IPS-20b (cell line): ENCODE measurements at regions not wholly inside any gene's neighbourhood (a gene's known extent, or its start where the extent isn't known, plus 50 kb on each side); places are given as distances from the start of the nearest gene placed in this dataset.

Experiments used
- H3K27ac ChIP-seq: one replicate; pipeline ENCODE4 v1.5.1; 2013; ENCODE audit warnings: low read length
- H3K27me3 ChIP-seq: 2 replicates; pipeline ENCODE4 v1.6.1; 2013; ENCODE audit warnings: mild to moderate bottlenecking, low read length, inconsistent platforms; ENCODE audit not compliant: insufficient read depth
- H3K36me3 ChIP-seq: 2 replicates; pipeline ENCODE4 v1.6.1; 2013; ENCODE audit warnings: low read depth, mild to moderate bottlenecking, inconsistent platforms, low read length, moderate library complexity; ENCODE audit not compliant: insufficient read depth
- H3K4me1 ChIP-seq: 2 replicates; pipeline ENCODE4 v1.6.1; 2013; ENCODE audit warnings: mild to moderate bottlenecking, control low read depth, inconsistent platforms, low read length, moderate library complexity; ENCODE audit not compliant: insufficient read depth
- H3K4me3 ChIP-seq: 2 replicates; pipeline ENCODE4 v1.5.1; 2013; ENCODE audit warnings: mild to moderate bottlenecking, low read length, inconsistent platforms
- H3K9ac ChIP-seq: 2 replicates; pipeline ENCODE4 v1.6.1; 2013; ENCODE audit warnings: low read depth, mild to moderate bottlenecking, inconsistent platforms, low read length, moderate library complexity
- H3K9me3 ChIP-seq: 2 replicates; pipeline ENCODE4 v1.6.1; 2013; ENCODE audit warnings: mild to moderate bottlenecking, low read depth, low read length, inconsistent platforms; ENCODE audit not compliant: insufficient read depth

GRCh38 chrX:149151805-149152757 is 353.0 kb downstream of the IDS start:
- Histone ChIP-seq H3K9ac (no peak overlapping the region), H3K9me3 (no peaks in the 10 kb centered on the region), H3K36me3 (no peaks in the 10 kb centered on the region), H3K27me3 (no peaks in the 10 kb centered on the region), H3K4me3 (no peak overlapping the region), H3K27ac (no peak overlapping the region), H3K4me1 (no peaks in the 10 kb centered on the region)

- Histone ChIP-seq H3K27me3 (no peaks in the 10 kb centered on the region), H3K27ac (no peak overlapping the region), H3K9me3 (no peaks in the 10 kb centered on the region), H3K4me1 (no peaks in the 10 kb centered on the region), H3K9ac (no peak overlapping the region), H3K4me3 (no peak overlapping the region), H3K36me3 (no peaks in the 10 kb centered on the region)
These were observed 359.2 kb downstream of the IDS start for GRCh38 chrX:149145845-149146285.

GRCh38 chrX:149131774-149132173 is 373.3 kb downstream of the IDS start:
- Histone ChIP-seq H3K4me3 (no peak overlapping the region), H3K9me3 (no peaks in the 10 kb centered on the region), H3K27ac (no peak overlapping the region), H3K27me3 (no peaks in the 10 kb centered on the region), H3K4me1 (no peaks in the 10 kb centered on the region), H3K9ac (no peak overlapping the region), H3K36me3 (no peaks in the 10 kb centered on the region)

DNA sequence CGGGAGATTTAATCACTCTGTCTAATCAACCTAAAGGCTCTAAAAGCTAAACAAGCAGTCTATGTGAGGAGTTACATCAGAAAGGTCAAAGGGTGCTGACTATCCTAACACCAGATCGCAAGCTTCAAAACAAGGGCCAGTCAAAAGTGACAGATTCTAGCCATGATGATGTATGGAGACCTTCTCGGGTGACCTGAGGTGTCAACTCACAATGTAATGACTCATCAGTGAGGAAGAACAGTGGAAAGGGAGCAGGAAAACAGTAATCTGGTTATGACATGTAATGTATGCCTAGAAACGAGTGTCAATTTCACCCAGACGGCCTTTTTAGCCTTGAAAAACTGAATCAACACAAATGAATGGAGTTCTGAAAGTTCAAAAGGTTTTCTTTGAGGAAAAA is 375.3 kb downstream of the IDS start:
- H3K4me1 ChIP-seq = no peaks in the 10 kb centered on the region
- H3K9ac ChIP-seq = no peak overlapping the region
- H3K36me3 ChIP-seq = no peaks in the 10 kb centered on the region
- no peaks in the 10 kb centered on the region for H3K27me3 ChIP-seq
- H3K4me3 ChIP-seq = no peak overlapping the region
- H3K9me3 ChIP-seq = no peaks in the 10 kb centered on the region
- no peak overlapping the region for H3K27ac ChIP-seq

DNA sequence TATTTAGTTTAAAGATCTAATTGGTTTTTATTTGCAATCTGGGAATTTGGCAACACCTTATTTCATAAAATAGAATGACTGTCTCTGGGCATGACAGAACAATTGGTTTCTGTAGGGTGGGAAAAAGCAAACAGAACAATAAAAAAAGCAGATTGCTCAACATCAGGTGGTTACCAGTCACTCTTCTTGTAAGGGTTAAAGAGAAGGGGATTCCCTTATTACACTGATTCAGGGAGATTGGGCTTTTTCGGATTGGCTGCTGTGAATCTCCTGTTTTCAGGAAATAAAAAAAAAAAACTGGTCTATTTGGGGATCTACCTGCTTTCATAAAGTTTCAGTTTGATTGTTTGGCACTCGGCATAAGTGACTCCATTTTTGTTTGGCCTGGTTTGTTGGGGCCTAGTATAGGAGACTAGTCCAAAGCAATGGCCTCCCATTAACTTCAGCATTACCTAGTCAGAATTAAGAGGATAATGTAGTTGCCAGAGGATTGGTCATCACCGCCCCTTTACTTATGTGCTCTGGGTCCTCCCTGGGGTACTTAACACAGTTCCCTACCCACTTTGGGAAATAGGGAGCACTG is 380.5 kb downstream of the IDS start:
- H3K27ac ChIP-seq = no peak overlapping the region
- H3K9me3 ChIP-seq = no peaks in the 10 kb centered on the region
- H3K4me1 ChIP-seq = peaks cover 4% of the 10 kb centered on the region; the same call in 1 of the 2 replicates
- H3K9ac ChIP-seq = no peak overlapping the region
- H3K36me3 ChIP-seq = no peaks in the 10 kb centered on the region
- no peaks in the 10 kb centered on the region for H3K27me3 ChIP-seq
- no peak overlapping the region for H3K4me3 ChIP-seq

DNA sequence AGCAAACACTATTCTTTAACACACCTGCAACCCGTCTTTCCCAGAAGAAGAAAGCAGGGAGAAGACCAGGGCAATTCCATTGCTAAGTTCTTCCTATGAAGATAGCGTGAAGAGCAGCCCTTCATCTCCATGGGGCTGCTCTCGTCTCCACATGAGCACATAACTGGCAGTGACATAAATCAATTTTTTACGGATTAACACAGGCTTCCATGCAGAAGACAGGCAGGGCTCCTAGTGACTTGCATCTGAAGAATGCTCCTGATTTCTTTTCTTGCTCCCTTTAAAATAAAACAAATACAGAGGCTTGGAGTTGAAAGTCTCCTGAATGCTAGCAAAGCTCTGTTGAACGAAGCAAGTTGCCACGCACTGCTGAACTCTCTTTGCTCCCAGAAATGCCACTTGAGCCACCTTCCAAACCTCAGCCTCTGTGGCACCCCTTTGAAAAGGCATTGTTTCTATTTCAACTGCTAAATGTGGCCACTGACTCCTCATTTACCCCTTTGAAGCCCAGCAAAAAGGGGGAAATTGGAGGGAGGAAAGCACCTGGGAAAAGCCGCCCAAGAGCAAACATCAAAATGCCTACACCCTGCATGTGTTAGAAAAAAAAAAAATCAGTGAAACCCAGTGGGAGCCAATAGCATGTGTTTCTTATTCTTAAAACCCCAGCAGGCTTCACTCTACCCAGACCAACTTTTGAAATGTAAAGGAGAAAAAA is 383.7 kb downstream of the IDS start:
- no peaks in the 10 kb centered on the region for H3K36me3 ChIP-seq
- H3K4me1 ChIP-seq = peaks cover 4% of the 10 kb centered on the region; the same call in 1 of the 2 replicates
- no peak overlapping the region for H3K27ac ChIP-seq
- H3K27me3 ChIP-seq = no peaks in the 10 kb centered on the region
- no peak overlapping the region for H3K4me3 ChIP-seq
- H3K9ac ChIP-seq = no peak overlapping the region
- no peaks in the 10 kb centered on the region for H3K9me3 ChIP-seq

GRCh38 chrX:149120459-149120858 is 384.6 kb downstream of the IDS start:
- Histone ChIP-seq H3K9me3 (no peaks in the 10 kb centered on the region), H3K27ac (no peak overlapping the region), H3K36me3 (no peaks in the 10 kb centered on the region), H3K27me3 (no peaks in the 10 kb centered on the region), H3K9ac (no peak overlapping the region), H3K4me1 (peaks cover 4% of the 10 kb centered on the region; the same call in 1 of the 2 replicates), H3K4me3 (no peak overlapping the region)

DNA sequence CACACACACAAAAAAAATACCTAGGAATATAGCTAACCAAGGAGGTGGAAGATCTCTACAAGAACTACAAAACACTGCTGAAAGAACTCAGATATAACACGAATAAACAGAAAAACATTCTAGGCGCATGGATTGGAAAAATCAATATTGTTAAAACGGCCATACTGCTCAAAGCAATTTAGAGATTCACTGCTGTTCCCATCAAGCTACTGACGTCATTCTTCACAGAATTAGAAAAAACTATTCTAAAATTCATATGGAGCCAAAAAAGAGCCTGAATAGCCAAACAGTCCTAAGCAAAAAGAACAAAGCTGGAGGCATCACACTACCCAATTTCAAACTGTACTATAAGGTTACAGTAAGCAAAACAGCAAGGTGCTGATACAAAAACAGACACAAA is 390.2 kb downstream of the IDS start:
- Histone ChIP-seq H3K4me3 (no peak overlapping the region), H3K9me3 (0 out of 2 replicates have a peak, but pooled peaks cover 5% of the 10 kb centered on the region), H3K27ac (no peak overlapping the region), H3K27me3 (no peaks in the 10 kb centered on the region), H3K36me3 (no peaks in the 10 kb centered on the region), H3K4me1 (no peaks in the 10 kb centered on the region), H3K9ac (no peak overlapping the region)

- H3K36me3 ChIP-seq = no peaks in the 10 kb centered on the region
- H3K4me1 ChIP-seq = no peaks in the 10 kb centered on the region
- no peak overlapping the region for H3K4me3 ChIP-seq
- no peaks in the 10 kb centered on the region for H3K27me3 ChIP-seq
- H3K27ac ChIP-seq = no peak overlapping the region
- H3K9me3 ChIP-seq = 0 out of 2 replicates have a peak, but pooled peaks cover 5% of the 10 kb centered on the region
- H3K9ac ChIP-seq = no peak overlapping the region
These were observed 391.1 kb downstream of the IDS start for GRCh38 chrX:149114001-149114400.

DNA sequence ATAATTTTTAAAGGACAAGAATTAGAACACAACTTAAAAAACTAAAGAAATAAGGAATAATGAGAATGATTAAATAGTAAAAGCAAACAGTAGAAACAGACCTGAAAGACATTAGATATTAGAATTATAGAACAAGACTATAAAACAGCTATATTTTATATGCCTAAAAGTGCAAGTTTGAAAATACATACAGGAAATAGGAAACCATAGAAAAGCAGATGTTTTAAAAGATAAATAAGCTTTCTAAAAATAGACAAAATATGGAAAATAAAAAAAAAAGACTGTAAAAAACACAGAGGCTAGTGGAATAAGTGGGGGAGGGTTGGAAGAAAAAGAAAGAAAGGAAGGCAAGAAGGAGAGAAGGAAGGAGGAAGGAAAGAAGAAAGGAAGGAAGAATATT is 407.3 kb downstream of the IDS start:
- H3K4me1 ChIP-seq = no peaks in the 10 kb centered on the region
- H3K36me3 ChIP-seq = no peaks in the 10 kb centered on the region
- H3K27me3 ChIP-seq = no peaks in the 10 kb centered on the region
- no peaks in the 10 kb centered on the region for H3K9me3 ChIP-seq
- no peak overlapping the region for H3K4me3 ChIP-seq
- no peak overlapping the region for H3K9ac ChIP-seq
- no peak overlapping the region for H3K27ac ChIP-seq

DNA sequence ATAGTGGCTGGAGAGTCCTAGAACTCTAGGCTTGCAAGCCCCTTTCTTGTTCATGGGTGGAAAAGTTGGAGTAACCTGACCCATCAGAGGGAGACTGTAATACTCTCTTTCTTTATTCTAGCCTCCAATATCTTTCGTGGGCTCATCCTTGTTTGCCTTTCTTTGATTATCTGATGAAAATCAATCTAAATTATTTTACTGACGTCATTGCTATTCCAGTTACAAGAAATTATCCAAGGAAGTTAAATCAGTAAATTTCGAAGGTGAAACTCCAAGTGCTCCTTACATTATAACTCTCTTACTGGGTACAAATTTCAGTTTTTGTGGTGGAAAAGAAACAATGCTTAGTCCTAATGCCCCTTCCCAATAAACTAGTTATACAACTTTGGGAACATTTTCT is 412.9 kb downstream of the IDS start:
- no peak overlapping the region for H3K27ac ChIP-seq
- H3K4me3 ChIP-seq = no peak overlapping the region
- no peaks in the 10 kb centered on the region for H3K9me3 ChIP-seq
- no peaks in the 10 kb centered on the region for H3K36me3 ChIP-seq
- no peak overlapping the region for H3K9ac ChIP-seq
- H3K4me1 ChIP-seq = no peaks in the 10 kb centered on the region
- H3K27me3 ChIP-seq = no peaks in the 10 kb centered on the region
